IPS-18c (cell line): ENCODE measurements at regions not wholly inside any gene's neighbourhood (a gene's known extent, or its start where the extent isn't known, plus 50 kb on each side); places are given as distances from the start of the nearest gene placed in this dataset.
"Not testable (repeated sequence)": the region's sequence is repeated elsewhere in the genome, so short reads cannot be mapped to it uniquely, and the experiment has no call there.

Experiments used
- H3K4me3 ChIP-seq: 2 replicates; pipeline ENCODE4 v1.7.0; 2013; ENCODE audit warnings: low read depth, mild to moderate bottlenecking, low read length, moderate library complexity; ENCODE audit not compliant: insufficient read depth
- H3K9me3 ChIP-seq: one replicate; pipeline ENCODE4 v1.6.1; 2013; ENCODE audit warnings: mild to moderate bottlenecking, low read length, moderate library complexity; ENCODE audit not compliant: control insufficient read depth, insufficient read depth

DNA sequence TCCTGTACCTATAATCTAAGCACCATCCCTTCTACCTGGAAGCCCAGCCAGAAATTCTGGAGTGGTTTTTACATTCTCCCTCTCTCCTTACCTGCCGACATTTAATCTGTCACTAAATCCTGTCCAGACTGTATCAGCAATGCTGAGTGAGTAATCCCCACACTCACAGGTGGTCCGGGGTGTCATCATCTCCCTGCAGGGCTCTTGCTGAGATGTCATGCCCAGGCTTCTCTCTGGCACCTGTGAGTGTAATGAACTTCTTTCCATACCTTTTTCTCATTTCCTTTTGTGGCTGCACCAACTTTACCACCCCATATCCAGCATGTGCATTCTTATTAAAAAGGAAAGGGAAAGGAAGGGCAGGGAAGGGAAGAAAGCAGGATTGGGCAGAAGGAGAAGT lies 355.2 kb downstream of the CCSER2 start:
- Histone ChIP-seq H3K9me3 (no peaks in the 10 kb centered on the region), H3K4me3 (no peak overlapping the region)

DNA sequence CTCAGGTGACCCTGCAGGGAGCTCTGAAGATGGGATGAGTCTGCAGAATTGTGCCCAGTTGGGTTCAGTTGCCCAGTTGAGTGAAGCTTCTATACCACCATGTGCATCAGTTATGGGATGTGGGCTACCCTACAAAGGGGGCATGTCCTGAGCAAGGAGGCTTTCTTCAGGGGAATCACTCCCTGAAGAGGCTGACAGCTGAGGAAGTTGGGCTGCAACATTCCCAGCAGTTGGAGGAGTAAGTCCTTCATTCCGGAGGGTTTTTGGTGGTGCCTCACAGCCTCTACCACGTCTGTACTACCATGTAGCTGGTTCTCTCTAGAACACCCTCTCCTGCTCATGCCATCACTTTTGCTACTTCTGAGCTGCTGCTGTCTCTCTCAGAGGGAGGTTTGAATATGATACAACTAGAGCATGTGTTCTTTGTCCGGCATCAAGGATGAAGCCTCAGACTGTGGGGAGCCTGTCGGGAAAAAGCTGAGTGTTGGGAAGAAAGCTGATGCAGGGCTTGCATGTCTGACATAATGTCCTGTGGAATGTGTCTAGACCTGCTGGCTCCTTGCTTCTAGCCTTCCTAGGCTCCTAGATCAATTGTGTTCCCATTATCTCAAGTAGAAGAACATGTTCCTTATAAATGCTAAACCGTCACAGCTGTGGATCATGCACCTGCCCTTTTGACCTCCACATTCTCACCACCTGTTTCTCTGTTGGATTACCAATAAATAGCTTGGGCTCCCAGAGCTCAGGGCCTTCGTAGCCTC lies 355.8 kb downstream of the CCSER2 start:
- H3K9me3 ChIP-seq = no peaks in the 10 kb centered on the region
- H3K4me3 ChIP-seq = no peak overlapping the region

- Histone ChIP-seq H3K9me3 (no peaks in the 10 kb centered on the region), H3K4me3 (no peak overlapping the region)
Observed at GRCh38 chr10:84685047-84685660, 356.8 kb downstream of the CCSER2 start.

DNA sequence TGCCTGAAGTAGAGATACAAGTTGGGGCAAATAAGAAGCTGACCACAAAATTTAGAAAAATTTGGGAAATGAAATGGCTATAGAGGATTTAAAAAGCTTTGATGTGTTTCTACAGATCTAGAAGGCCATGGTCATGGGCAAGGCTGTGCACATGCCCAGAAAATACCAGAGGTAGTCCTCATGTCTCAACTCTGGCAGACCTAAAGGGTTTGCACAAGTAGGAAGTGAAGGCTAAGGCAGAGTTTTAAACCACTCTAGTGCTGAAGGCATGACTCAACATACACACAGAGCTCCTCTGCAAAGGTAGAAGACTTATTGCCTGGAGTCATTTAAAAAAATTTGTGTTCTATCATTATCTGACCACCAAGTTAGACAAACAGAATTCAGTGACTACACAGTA lies 364.6 kb downstream of the CCSER2 start:
- H3K9me3 ChIP-seq = no peaks in the 10 kb centered on the region
- no peak overlapping the region for H3K4me3 ChIP-seq

GRCh38 chr10:84695902-84696301 lies 367.5 kb downstream of the CCSER2 start:
- no peak overlapping the region for H3K4me3 ChIP-seq
- H3K9me3 ChIP-seq = no peaks in the 10 kb centered on the region

DNA sequence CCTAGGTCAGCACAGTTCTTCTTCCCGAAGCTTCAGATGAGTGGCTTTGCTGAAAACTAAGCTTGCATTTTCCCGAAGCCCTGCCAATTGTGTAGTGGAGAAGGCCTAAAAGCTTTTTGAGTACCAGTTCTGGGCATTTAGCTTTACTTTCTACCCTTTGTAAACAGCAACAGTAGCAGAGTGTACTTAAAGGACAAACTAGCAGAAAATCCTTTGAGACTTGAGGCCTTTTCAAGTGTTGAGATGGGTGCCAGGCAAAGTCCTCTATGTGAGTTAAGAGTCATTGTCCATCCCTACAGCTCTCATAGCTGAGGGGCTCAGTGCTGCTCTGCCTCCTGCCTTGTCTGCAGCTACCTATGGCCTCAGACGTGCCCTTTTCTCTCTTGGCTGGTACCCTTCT lies 368.2 kb downstream of the CCSER2 start:
- Histone ChIP-seq H3K4me3 (no peak overlapping the region), H3K9me3 (no peaks in the 10 kb centered on the region)

GRCh38 chr10:84698989-84699388 lies 370.6 kb downstream of the CCSER2 start:
- Histone ChIP-seq H3K4me3 (no peak overlapping the region), H3K9me3 (no peaks in the 10 kb centered on the region)

DNA sequence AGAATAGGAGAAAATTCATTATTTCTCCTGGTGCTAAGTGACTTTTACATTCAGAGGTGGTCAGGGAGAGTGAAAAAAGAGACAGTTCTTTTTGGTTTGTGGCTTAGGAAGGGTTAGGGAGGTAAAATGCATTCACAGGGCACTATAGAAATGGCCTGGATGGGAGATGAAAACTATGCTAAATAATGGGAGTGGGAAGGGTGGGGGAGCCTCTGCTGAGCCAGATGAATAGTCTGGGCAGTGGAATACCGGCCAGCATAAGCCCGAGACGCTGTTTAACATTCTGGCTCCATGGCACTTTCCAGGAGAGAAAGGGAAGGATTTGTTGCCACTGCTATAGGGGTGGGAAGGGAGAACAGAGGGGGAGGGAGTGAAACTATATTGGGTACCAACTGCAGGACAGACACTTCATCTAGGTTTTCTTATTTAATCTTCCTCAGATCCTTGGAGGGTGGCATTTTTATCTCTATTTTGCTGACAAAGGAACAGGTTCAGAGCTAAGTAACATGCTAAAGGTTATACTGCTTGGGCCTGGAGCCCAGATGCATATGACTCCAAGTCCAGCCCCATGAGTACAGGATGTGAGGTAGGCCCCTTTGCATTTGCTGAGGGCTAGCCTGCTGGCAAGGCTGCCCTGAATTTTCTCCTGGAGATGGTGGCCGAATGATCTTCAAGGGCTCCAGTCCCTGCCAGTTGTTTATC lies 372.4 kb downstream of the CCSER2 start:
- Histone ChIP-seq H3K9me3 (no peaks in the 10 kb centered on the region), H3K4me3 (no peak overlapping the region)

DNA sequence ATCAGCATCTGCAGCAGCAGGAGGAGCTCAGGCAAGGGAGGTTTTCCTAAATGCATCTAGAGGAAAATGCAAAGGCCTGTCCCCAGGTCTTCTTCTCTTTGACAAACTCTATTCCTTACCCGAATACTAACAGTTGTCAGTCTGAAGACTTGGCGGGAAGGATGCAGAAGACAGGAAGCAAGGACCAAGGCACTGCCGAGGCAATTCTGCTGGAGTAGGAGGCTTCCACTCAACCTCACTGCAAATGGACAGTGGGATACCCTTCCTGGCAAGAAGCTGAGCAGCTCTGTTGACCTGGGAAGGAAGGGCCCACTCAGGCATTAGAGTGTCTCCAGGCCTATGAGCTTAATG lies 373.0 kb downstream of the CCSER2 start:
- no peak overlapping the region for H3K4me3 ChIP-seq
- no peaks in the 10 kb centered on the region for H3K9me3 ChIP-seq

DNA sequence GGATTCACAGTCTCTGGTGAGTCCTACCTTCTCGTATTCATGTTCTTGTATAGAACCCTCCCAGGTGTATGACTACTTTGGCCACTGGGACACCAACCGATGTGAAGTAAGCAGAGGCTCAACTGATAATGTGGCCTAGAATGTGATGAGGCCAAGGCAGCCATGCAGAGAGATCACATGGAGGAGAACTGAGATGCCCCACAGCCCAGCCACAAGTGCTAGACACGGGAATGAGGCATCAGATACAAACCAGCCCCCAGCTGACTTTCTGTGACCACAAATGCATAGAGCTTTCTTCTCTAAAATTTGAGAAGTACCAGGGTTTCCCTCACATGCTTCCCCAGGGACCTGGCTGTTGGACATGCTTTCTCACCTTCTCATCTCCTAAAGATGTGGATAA lies 375.7 kb downstream of the CCSER2 start:
- Histone ChIP-seq H3K4me3 (no peak overlapping the region), H3K9me3 (no peaks in the 10 kb centered on the region)

- Histone ChIP-seq H3K4me3 (no peak overlapping the region), H3K9me3 (no peaks in the 10 kb centered on the region)
Observed at GRCh38 chr10:84706431-84706830, 378.0 kb downstream of the CCSER2 start.

GRCh38 chr10:84706875-84707274 lies 378.5 kb downstream of the CCSER2 start:
- no peak overlapping the region for H3K4me3 ChIP-seq
- H3K9me3 ChIP-seq = no peaks in the 10 kb centered on the region

GRCh38 chr10:84715911-84716310 lies 387.5 kb downstream of the CCSER2 start:
- H3K9me3 ChIP-seq = no peaks in the 10 kb centered on the region
- H3K4me3 ChIP-seq = no peak overlapping the region

DNA sequence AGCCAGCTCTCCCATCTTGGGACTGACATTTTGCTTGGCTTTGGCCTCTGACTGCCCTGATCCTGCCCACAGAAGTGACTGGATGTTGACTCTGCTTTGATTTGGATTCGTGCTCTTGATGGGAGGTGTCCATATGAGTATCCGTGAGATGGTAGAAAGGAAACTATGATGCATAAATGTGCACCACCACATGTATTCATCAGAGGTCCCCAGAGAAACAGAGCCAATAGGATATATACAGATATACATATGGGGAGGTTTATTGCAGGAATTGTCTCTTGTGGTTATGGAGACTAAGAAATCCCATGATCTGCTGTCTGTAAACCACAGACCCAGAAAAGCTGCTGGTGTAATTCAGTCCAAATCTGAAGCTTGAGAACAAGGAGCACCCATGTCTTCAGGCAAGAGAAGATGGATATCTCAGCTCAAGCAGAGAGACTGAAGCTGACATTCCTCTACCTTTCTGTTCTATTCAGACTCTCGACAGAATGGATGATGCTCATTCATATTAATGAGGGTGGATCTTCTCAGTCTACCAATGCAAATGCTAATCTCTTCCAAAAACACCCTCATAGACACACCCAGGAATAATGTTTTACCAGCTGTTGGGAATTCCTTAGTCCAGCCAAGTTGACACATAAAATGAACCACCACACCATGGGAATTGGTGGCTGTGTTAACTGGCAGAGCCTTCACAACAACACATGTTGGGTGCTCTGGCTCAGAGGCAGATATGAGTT lies 390.7 kb downstream of the CCSER2 start:
- H3K9me3 ChIP-seq = no peaks in the 10 kb centered on the region

DNA sequence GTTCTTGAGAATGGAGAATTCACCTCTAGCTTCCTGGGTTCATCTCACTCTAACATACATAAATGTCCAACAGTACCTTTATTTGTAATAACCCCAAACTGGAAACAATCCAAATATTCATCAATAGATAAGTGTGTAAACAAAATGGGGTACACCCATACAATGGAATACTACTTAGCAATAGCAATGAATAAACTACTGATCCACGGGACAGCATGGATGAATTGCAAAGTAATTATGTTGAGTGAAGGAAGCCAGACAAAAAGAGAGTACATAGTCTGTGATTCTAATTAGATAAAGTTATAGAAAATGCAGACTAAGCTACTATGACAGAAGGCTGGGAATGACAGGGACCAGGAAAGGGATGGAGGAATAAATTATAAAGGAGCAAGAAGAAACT lies 391.3 kb downstream of the CCSER2 start:
- Histone ChIP-seq H3K4me3 (no peak overlapping the region), H3K9me3 (no peaks in the 10 kb centered on the region)

More for the DNA sequence above, 390.7 kb downstream of the CCSER2 start:
- H3K4me3 ChIP-seq = no peak overlapping the region

DNA sequence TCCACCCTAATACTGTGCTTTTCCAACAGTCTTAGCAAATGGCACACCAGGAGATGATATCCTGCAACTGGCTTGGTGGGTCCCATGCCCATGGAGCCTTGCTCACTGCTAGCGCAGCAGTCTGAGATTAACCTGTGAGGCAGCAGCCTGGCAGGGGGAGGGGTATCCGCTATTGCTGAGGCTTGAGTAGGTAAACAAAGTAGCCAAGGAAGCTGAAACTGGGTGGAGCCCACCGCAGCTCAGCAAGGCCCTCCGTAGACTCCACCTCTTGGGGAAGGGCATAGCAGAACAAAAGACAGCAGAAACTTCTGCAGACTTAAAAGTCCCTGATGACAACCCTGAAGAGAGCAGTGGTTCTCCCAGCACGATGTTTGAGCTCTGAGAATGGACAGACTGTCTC lies 399.0 kb downstream of the CCSER2 start:
- Histone ChIP-seq H3K9me3 (peaks cover 5% of the 10 kb centered on the region), H3K4me3 (no peak overlapping the region)

DNA sequence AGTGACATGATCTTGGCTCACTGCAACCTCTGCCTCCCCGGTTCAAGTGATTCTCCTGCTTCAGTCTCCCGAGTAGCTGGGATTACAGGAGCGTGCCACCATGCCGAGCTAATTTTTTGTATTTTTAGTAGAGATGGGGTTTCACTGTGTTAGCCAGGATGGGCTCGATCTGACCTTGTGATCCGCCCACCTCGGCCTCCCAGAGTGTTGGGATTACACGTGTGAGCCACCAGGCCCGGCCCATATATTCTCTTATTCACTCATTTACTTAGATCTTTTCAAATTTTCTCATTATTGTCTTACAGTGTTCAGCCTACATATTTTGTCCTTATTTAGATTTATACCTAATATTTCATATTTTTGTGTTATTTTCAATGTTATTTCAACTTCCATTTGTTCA lies 410.7 kb downstream of the CCSER2 start:
- H3K9me3 ChIP-seq, H3K4me3 ChIP-seq: not testable (repeated sequence)

GRCh38 chr10:84739641-84740040 lies 411.3 kb downstream of the CCSER2 start:
- no peaks in the 10 kb centered on the region for H3K9me3 ChIP-seq
- no peak overlapping the region for H3K4me3 ChIP-seq
